Hepatocyte (in vitro differentiated cells): ENCODE measurements at regions not wholly inside any gene's neighbourhood (a gene's known extent, or its start where the extent isn't known, plus 50 kb on each side); places are given as distances from the start of the nearest gene placed in this dataset.

Experiments
- DNase-seq: peaks from one replicate; pipeline ENCODE4 v3.0.0-alpha.2; 2016; ENCODE audit warnings: low spot score
- H2AFZ ChIP-seq: fragments of 200-600 bp; sonication (generic); 2 replicates; pipeline ENCODE4 v1.6.0; 2016; ENCODE audit warnings: antibody characterized with exemption, mild to moderate bottlenecking
- H3K27ac ChIP-seq: fragments of 200-600 bp; sonication (generic); 2 replicates; pipeline ENCODE4 v1.5.1; 2016; ENCODE audit warnings: mild to moderate bottlenecking
- H3K27me3 ChIP-seq: fragments of 200-600 bp; sonication (generic); 2 replicates; pipeline ENCODE4 v1.6.1; 2016
- H3K36me3 ChIP-seq: fragments of 200-600 bp; sonication (generic); replicated peaks from 2 replicates; pipeline ENCODE4 v1.5.1; 2016; ENCODE audit warnings: low read depth; ENCODE audit not compliant: insufficient read depth
- H3K4me1 ChIP-seq: fragments of 200-600 bp; sonication (generic); 2 replicates; pipeline ENCODE4 v1.5.1; 2016; ENCODE audit warnings: mild to moderate bottlenecking, moderate library complexity; ENCODE audit not compliant: insufficient read depth
- H3K4me2 ChIP-seq: fragments of 200-600 bp; sonication (generic); 2 replicates; pipeline ENCODE4 v1.6.0; 2016
- H3K4me3 ChIP-seq: fragments of 200-600 bp; sonication (generic); 2 replicates; pipeline ENCODE4 v1.5.1; 2016; ENCODE audit warnings: mild to moderate bottlenecking
- H3K79me2 ChIP-seq: fragments of 200-600 bp; sonication (generic); 2 replicates; pipeline ENCODE4 v1.6.0; 2017; ENCODE audit warnings: mild to moderate bottlenecking
- H3K9me2 ChIP-seq: fragments of 200-600 bp; sonication (generic); replicated peaks from 2 replicates; pipeline ENCODE4 v1.6.0; 2017; ENCODE audit warnings: mild to moderate bottlenecking; ENCODE audit not compliant: insufficient read depth
- H3K9me3 ChIP-seq: fragments of 200-600 bp; sonication (generic); 2 replicates; pipeline ENCODE4 v1.5.1; 2016; ENCODE audit warnings: low read depth, mild to moderate bottlenecking
- H4K20me1 ChIP-seq: fragments of 200-600 bp; sonication (generic); 2 replicates; pipeline ENCODE4 v1.6.0; 2016; ENCODE audit warnings: mild to moderate bottlenecking; ENCODE audit not compliant: insufficient read depth, poor library complexity, severe bottlenecking
- EZH2 ChIP-seq: fragments of 200-600 bp; sonication (generic); IDR thresholded peaks from 2 replicates; pipeline ENCODE4 v1.6.1; 2016; ENCODE audit warnings: antibody characterized with exemption, mild to moderate bottlenecking, borderline replicate concordance
- EZH2phosphoT487 ChIP-seq: fragments of 200-600 bp; sonication (generic); IDR thresholded peaks from one replicate; pipeline ENCODE4 v1.6.1; 2018; ENCODE audit warnings: antibody characterized with exemption, mild to moderate bottlenecking, low read depth, moderate library complexity; ENCODE audit not compliant: unreplicated experiment, severe bottlenecking
- WGBS: methylation state at CpG from one replicate; pipeline ENCODE4 v1.1.6; 2016; ENCODE audit warnings: low lambda C conversion rate; ENCODE audit errors: missing lambda C conversion rate; 5-methylcytosine and 5-hydroxymethylcytosine counted together
- TF ChIP-seq, protein P1 (sequence below): fragments of 200-600 bp; sonication (generic); IDR thresholded peaks from 2 replicates; pipeline ENCODE4 v1.5.1; 2016; ENCODE audit warnings: antibody characterized with exemption, mild to moderate bottlenecking; ENCODE audit not compliant: poor library complexity

DNA sequence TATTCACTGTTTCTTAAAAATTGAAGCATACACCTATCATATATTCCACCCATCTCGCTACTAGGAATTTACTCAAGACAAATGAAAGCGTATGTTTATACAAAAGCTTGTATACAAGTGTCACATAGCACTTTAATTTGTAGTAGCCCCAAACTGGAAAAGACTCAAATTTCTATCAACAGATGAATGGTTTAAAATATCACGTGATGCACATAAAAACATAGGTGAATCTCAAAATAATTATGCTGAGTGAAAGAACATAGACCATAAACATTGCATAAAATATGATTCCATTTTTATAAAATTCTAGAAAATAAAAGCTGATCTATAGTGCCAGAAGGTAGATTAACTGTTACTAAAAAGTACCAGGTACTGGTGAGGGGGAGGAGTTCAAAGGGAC, 392.9 kb upstream of the LRATD1 start:
- WGBS = 89% methylated on average over 3 of the region's 3 CpGs
- Histone ChIP-seq H3K4me1 (no peaks in the 10 kb centered on the region), H3K4me2 (no peak overlapping the region), H3K27ac (no peak overlapping the region), H3K27me3 (no peaks in the 10 kb centered on the region), H4K20me1 (no peaks in the 10 kb centered on the region), H3K9me2 (no peaks in the 10 kb centered on the region), H2AFZ (no peak overlapping the region), H3K4me3 (no peak overlapping the region), H3K79me2 (no peaks in the 10 kb centered on the region), H3K36me3 (no peaks in the 10 kb centered on the region), H3K9me3 (no peaks in the 10 kb centered on the region)
- DNase-seq = no peak
- TF ChIP-seq, protein P1, sequence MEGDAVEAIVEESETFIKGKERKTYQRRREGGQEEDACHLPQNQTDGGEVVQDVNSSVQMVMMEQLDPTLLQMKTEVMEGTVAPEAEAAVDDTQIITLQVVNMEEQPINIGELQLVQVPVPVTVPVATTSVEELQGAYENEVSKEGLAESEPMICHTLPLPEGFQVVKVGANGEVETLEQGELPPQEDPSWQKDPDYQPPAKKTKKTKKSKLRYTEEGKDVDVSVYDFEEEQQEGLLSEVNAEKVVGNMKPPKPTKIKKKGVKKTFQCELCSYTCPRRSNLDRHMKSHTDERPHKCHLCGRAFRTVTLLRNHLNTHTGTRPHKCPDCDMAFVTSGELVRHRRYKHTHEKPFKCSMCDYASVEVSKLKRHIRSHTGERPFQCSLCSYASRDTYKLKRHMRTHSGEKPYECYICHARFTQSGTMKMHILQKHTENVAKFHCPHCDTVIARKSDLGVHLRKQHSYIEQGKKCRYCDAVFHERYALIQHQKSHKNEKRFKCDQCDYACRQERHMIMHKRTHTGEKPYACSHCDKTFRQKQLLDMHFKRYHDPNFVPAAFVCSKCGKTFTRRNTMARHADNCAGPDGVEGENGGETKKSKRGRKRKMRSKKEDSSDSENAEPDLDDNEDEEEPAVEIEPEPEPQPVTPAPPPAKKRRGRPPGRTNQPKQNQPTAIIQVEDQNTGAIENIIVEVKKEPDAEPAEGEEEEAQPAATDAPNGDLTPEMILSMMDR = no peak
- TF ChIP-seq EZH2phosphoT487 (no peak), EZH2 (no peak)

DNA sequence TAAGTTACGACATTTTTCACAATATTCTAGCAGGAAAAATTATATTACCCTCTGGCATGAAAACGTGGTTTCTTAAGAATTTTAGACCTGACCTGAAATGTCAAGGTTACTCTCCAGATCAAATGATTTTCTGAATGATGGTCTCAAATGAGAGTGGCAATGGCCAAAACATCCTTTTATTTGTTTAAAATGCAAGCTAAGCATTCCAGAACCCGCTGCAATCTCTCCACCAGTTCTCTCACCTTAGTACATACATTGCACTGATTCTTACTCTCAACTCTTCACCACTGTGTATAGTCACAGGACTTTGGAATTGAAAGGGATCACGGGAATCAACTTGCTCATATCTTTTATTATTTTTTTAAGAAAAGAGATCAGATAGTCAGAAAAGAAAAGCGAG, 391.6 kb upstream of the LRATD1 start:
- no peaks in the 10 kb centered on the region for H3K9me2 ChIP-seq
- no peaks in the 10 kb centered on the region for H3K79me2 ChIP-seq
- H3K27ac ChIP-seq = no peak overlapping the region
- no peak for TF ChIP-seq EZH2phosphoT487
- no peak for TF ChIP-seq EZH2
- TF ChIP-seq, protein P1 = no peak
- H3K4me3 ChIP-seq = no peak overlapping the region
- no peaks in the 10 kb centered on the region for H4K20me1 ChIP-seq
- H3K4me2 ChIP-seq = no peak overlapping the region
- no peak overlapping the region for H2AFZ ChIP-seq
- 78% methylated on average over 5 of the region's 5 CpGs for WGBS
- H3K27me3 ChIP-seq = no peaks in the 10 kb centered on the region
- no peaks in the 10 kb centered on the region for H3K9me3 ChIP-seq
- DNase-seq = no peak
- H3K4me1 ChIP-seq = no peaks in the 10 kb centered on the region
- H3K36me3 ChIP-seq = no peaks in the 10 kb centered on the region

GRCh38 chr2:14245901-14246300, 386.6 kb upstream of the LRATD1 start:
- DNase-seq = no peak
- TF ChIP-seq EZH2 = no peak
- TF ChIP-seq, protein P1 = no peak
- TF ChIP-seq EZH2phosphoT487 = no peak
- no peaks in the 10 kb centered on the region for H3K9me3 ChIP-seq
- no peak overlapping the region for H3K4me2 ChIP-seq
- no peaks in the 10 kb centered on the region for H4K20me1 ChIP-seq
- no peaks in the 10 kb centered on the region for H3K79me2 ChIP-seq
- H3K4me3 ChIP-seq = no peak overlapping the region
- H3K27ac ChIP-seq = no peak overlapping the region
- H2AFZ ChIP-seq = no peak overlapping the region
- H3K27me3 ChIP-seq = no peaks in the 10 kb centered on the region
- H3K36me3 ChIP-seq = no peaks in the 10 kb centered on the region
- H3K4me1 ChIP-seq = no peaks in the 10 kb centered on the region
- H3K9me2 ChIP-seq = no peaks in the 10 kb centered on the region

DNA sequence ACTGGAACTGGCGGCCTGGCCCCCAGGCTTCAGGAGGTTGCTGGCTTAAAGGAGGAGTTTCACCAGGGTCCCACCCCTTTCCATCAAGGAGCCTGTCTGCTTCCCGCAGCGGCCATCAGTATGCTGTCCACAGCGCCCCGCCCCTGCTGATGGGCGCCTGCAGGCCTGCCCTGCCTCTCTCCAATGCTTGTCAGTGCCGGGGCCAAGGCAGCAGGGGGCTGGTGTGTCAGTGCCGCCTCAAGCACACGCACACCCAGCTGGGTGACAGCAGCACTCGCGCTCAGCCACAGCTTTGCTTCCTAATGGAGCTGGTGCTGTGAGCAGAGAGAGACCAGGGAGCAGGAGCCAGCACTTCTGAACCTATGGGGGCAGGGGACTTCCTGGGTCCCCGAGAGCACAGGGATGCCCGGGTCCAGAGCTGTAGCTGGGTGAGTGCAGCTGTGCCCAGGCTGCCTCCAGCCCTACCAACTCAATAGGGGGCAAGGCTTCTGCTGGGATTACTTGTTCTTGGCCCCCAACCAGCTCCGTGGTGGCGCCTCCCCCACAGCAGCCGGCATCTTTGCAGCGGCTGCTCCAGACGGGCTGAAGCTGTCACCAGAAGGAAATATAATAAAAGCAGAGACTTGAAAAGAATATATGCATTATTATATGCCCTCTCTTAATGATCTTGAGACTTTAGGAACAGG, 377.2 kb upstream of the LRATD1 start:
- H3K27me3 ChIP-seq = no peaks in the 10 kb centered on the region
- no peak overlapping the region for H3K4me2 ChIP-seq
- no peaks in the 10 kb centered on the region for H4K20me1 ChIP-seq
- WGBS = 92% methylated on average over 18 of the region's 18 CpGs
- no peak overlapping the region for H2AFZ ChIP-seq
- no peaks in the 10 kb centered on the region for H3K4me1 ChIP-seq
- no peaks in the 10 kb centered on the region for H3K36me3 ChIP-seq
- no peak for TF ChIP-seq EZH2phosphoT487
- TF ChIP-seq, protein P1 = no peak
- TF ChIP-seq EZH2 = no peak
- H3K9me2 ChIP-seq = no peaks in the 10 kb centered on the region
- no peak for DNase-seq
- H3K27ac ChIP-seq = no peak overlapping the region
- no peaks in the 10 kb centered on the region for H3K79me2 ChIP-seq
- no peaks in the 10 kb centered on the region for H3K9me3 ChIP-seq
- H3K4me3 ChIP-seq = no peak overlapping the region
